Testis (tissue), 2 donors: ENCODE measurements at regions not wholly inside any gene's neighbourhood (a gene's known extent, or its start where the extent isn't known, plus 50 kb on each side); places are given as distances from the start of the nearest gene placed in this dataset.

Experiments used
- DNase-seq: peaks from one replicate; pipeline ENCODE4 v3.0.0-alpha.2; 2019
- H3K27ac ChIP-seq, 2 donors: fragments of 200-600 bp; sonication (generic); one replicate each; pipeline ENCODE4 v1.5.1; 2019
- H3K27me3 ChIP-seq: fragments of 200-600 bp; sonication (generic); one replicate; pipeline ENCODE4 v1.5.1; 2019
- H3K36me3 ChIP-seq: fragments of 200-600 bp; sonication (generic); one replicate; pipeline ENCODE4 v1.5.1; 2017; ENCODE audit warnings: low read depth; ENCODE audit errors: missing control alignments
- H3K4me1 ChIP-seq: fragments of 200-600 bp; sonication (generic); one replicate; pipeline ENCODE4 v1.5.1; 2019
- H3K4me3 ChIP-seq, 2 donors: fragments of 200-600 bp; sonication (generic); one replicate each; pipeline ENCODE4 v1.5.1; 2017 to 2019
- H3K9me3 ChIP-seq: fragments of 200-600 bp; sonication (generic); one replicate; pipeline ENCODE4 v1.5.1; 2017
- POLR2A ChIP-seq: fragments of 450-650 bp; IDR thresholded peaks from one replicate; pipeline ENCODE4 v1.6.1; 2017; ENCODE audit warnings: antibody characterized with exemption, mild to moderate bottlenecking, moderate library complexity
- WGBS, 2 donors: methylation state at CpG; one replicate each; pipeline ENCODE4 v1.1.5; 2018; 5-methylcytosine and 5-hydroxymethylcytosine counted together
- intact Hi-C: fragments of 100-400 bp; cut with DNase I; formaldehyde crosslinking; loops from one replicate; pipeline ENCODE4 v1.15.1; 2023; ENCODE audit warnings: low total_unique reads
- TF ChIP-seq, protein P1 (sequence below), 3 experiments: fragments of 450-650 bp in 2 of 3; fragments of 200-600 bp in 1 of 3; sonication (generic) in 1 of 3; IDR thresholded peaks; one replicate each; pipeline ENCODE4 v1.5.1; 2016 to 2019; ENCODE audit warnings: antibody characterized with exemption in 3 of 3, mild to moderate bottlenecking in 2 of 3, moderate library complexity in 1 of 3

DNA sequence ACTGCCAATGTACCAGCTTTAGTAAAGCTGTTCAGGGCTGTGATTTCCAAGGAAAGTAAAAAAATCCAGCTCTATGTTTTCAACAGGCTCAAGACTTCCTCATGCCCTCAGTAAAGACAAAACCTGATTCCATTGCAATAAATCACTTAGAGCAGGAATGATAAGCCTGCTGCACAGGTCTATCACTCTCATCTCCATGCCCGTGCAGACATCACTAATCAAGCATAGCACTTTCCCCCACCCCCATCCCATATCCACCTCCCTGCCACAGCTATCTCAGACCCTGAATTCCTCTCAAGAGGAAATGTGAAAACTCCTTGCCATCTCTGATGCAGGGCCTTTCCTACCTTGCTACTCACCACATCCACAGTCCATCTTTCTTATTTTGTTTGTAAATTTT is 554.9 kb downstream of the MAFB start:
- H3K9me3 ChIP-seq = no peaks in the 10 kb centered on the region
- no peak for DNase-seq
- no peaks in the 10 kb centered on the region for H3K36me3 ChIP-seq
- TF ChIP-seq, protein P1, sequence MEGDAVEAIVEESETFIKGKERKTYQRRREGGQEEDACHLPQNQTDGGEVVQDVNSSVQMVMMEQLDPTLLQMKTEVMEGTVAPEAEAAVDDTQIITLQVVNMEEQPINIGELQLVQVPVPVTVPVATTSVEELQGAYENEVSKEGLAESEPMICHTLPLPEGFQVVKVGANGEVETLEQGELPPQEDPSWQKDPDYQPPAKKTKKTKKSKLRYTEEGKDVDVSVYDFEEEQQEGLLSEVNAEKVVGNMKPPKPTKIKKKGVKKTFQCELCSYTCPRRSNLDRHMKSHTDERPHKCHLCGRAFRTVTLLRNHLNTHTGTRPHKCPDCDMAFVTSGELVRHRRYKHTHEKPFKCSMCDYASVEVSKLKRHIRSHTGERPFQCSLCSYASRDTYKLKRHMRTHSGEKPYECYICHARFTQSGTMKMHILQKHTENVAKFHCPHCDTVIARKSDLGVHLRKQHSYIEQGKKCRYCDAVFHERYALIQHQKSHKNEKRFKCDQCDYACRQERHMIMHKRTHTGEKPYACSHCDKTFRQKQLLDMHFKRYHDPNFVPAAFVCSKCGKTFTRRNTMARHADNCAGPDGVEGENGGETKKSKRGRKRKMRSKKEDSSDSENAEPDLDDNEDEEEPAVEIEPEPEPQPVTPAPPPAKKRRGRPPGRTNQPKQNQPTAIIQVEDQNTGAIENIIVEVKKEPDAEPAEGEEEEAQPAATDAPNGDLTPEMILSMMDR (IDR thresholded peaks at IDR 0.05) = no peak
- TF ChIP-seq POLR2A = no peak
- no peaks in the 10 kb centered on the region for H3K27me3 ChIP-seq
- intact Hi-C loops = no loop called here
- 49 to 69% methylated on average over 1 of the region's 1 CpG for WGBS, 2 donors
- no peaks in the 10 kb centered on the region for H3K4me1 ChIP-seq
- no peak overlapping the region for H3K27ac ChIP-seq
- H3K4me3 ChIP-seq = no peak overlapping the region

DNA sequence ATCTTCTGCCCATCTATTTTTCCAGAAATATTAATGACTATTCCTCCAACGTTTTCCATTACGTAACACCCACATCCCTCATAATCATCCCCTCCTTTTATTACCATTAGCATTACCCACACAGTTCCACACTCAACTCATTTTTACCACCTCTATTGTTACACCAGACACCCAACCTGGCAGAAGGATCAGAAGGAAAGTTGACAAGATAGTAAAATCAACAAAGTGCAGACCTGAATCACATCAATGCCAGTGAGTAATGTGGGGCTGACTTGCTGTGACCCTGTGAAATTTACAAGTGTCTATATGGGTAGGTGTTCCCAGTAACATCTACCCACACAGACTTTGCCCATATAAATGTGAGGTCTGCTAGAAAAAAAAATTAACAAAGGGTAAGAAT is 568.2 kb downstream of the MAFB start:
- TF ChIP-seq, protein P1 (IDR thresholded peaks at IDR 0.05) = no peak
- TF ChIP-seq POLR2A = no peak
- 74 to 81% methylated on average over 2 of the region's 2 CpGs for WGBS, 2 donors
- intact Hi-C loops = no loop called here
- Histone ChIP-seq H3K9me3 (no peaks in the 10 kb centered on the region), H3K4me3 (no peak overlapping the region), H3K36me3 (no peaks in the 10 kb centered on the region), H3K27ac (no peak overlapping the region), H3K4me1 (no peaks in the 10 kb centered on the region), H3K27me3 (no peaks in the 10 kb centered on the region)
- DNase-seq = no peak

DNA sequence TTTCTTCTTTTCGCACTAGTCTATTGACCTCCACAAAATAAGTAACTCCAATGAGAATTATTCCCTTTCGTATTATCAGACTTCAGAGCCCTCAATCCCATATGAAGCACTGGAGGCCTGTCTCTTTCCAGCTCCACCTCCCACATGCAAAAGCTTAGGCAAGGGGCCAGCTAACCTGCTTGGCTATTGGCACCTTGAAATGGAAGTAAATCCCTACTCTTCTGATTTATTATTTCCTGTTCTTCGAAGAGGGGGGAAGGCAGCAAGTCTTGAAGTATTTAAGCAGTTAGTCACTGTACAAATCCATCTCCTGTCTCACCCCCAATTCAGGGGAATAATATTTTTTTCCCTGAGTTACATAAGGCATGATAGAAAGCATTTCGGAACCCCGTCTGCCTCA is 577.8 kb downstream of the MAFB start:
- H3K27me3 ChIP-seq = no peaks in the 10 kb centered on the region
- H3K27ac ChIP-seq = no peak overlapping the region
- 83 to 84% methylated on average over 5 of the region's 5 CpGs for WGBS, 2 donors
- no peak overlapping the region for H3K4me3 ChIP-seq
- intact Hi-C loops = no loop called here
- TF ChIP-seq POLR2A = no peak
- TF ChIP-seq, protein P1 (IDR thresholded peaks at IDR 0.05) = no peak
- no peak for DNase-seq
- no peaks in the 10 kb centered on the region for H3K4me1 ChIP-seq
- no peaks in the 10 kb centered on the region for H3K9me3 ChIP-seq
- H3K36me3 ChIP-seq = no peaks in the 10 kb centered on the region

DNA sequence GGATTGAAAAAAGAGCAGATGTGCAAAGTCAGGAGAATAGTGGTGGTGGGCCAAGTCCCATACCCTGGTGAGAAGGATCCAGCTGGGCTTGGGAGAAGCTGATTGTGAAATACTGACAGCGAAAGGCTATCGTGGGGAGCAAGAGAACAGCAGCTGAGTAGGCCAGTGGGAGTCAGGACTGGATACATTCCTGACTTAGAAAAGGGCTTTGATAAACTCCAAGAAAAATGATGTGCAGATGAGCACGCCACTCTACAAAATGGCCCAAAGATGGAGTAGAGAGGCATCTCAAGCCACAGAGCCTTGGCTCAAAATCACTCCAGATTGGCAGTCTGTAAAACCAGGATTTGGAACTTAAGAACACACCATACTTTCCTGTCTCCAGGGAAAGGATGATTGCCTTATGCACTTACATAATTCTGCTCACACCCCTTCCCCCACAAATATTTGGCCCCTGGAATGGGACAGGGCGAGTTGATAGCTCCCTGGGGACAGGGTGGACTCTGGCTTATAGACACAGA is 578.7 kb downstream of the MAFB start:
- Histone ChIP-seq H3K27me3 (no peaks in the 10 kb centered on the region), H3K4me3 (no peak overlapping the region), H3K4me1 (no peaks in the 10 kb centered on the region), H3K36me3 (no peaks in the 10 kb centered on the region), H3K9me3 (no peaks in the 10 kb centered on the region), H3K27ac (no peak overlapping the region)
- TF ChIP-seq, protein P1 (IDR thresholded peaks at IDR 0.05) = no peak
- no peak for TF ChIP-seq POLR2A
- intact Hi-C loops = no loop called here
- WGBS, 2 donors = 62 to 65% methylated on average over 4 of the region's 4 CpGs
- DNase-seq = no peak

DNA sequence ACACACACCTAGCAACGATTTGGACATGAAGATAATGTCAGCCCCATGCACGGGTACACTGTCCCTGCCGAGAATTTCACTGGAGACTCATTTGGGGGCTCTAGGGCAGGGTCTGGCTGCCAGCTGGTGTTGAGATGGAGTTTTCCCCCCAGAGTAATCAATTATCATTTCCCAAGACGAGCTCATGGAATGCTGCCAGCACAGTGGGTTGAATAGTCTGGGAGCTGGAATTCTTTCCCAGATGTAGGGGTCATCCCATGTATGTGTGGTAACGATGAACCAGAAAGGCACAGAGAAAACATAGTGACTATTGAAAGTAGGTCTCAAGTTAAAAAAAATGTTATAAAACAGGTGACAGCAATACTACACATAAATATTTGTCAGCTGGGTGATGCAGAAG is 579.9 kb downstream of the MAFB start:
- Histone ChIP-seq H3K27me3 (no peaks in the 10 kb centered on the region), H3K27ac (no peak overlapping the region), H3K36me3 (no peaks in the 10 kb centered on the region), H3K4me1 (no peaks in the 10 kb centered on the region), H3K4me3 (no peak overlapping the region), H3K9me3 (no peaks in the 10 kb centered on the region)
- intact Hi-C loops = no loop called here
- TF ChIP-seq POLR2A = no peak
- TF ChIP-seq, protein P1 (IDR thresholded peaks at IDR 0.05) = no peak
- WGBS, 2 donors = 55 to 70% methylated on average over 5 of the region's 5 CpGs
- no peak for DNase-seq
